GM12878 (cell line): ENCODE measurements at regions not wholly inside any gene's neighbourhood (a gene's known extent, or its start where the extent isn't known, plus 50 kb on each side); places are given as distances from the start of the nearest gene placed in this dataset.

Source experiments
- ATAC-seq: fragments of 200-7000 bp; cut with Tn5 transposase; 3 replicates; pipeline ENCODE4 v1.9.1; 2020; ENCODE audit warnings: mild to moderate bottlenecking, moderate library complexity
- BruUV-seq: library from RNA; stranded (reverse); fragments of 400-500 nt; replicated peaks from 2 replicates; lab custom pipeline; 2021; lab: Mats Ljungman, UMichigan
- CTCF ChIA-PET: fragments of 300-600 bp; sonication (Branson Sonifier 250); formaldehyde crosslinking; extraction: SDS; loops from one replicate; lab custom pipeline; 2021; ENCODE audit warnings: inconsistent platforms; lab: Yijun Ruan, JAX
- POLR2A ChIA-PET: fragments of 350-600 bp; formaldehyde crosslinking; extraction: SDS; loops from one replicate; lab custom pipeline; 2021; ENCODE audit warnings: inconsistent platforms; lab: Charles Lee
- RAD21 ChIA-PET: fragments of 300-600 bp; sonication (Branson Sonifier 250); formaldehyde crosslinking; loops from one replicate; lab custom pipeline; 2023; ENCODE audit warnings: antibody characterized with exemption; ENCODE audit not compliant: unreplicated experiment; lab: Charles Lee
- SMC1A ChIA-PET: fragments of 300-600 bp; sonication (Branson Sonifier 250); formaldehyde crosslinking; loops from one replicate; lab custom pipeline; 2023; ENCODE audit not compliant: unreplicated experiment, uncharacterized antibody; lab: Charles Lee
- DNase-seq: peaks from one replicate; pipeline ENCODE4 v3.0.0-alpha.2; 2011; ENCODE audit warnings: low read depth, low spot score
- FAIRE-seq: peaks from 3 replicates; lab custom pipeline; 2011; peaks lifted over from hg19 to GRCh38; lab: Jason Lieb, UNC
- H2AFZ ChIP-seq: 2 replicates; pipeline ENCODE4 v1.6.0; 2011; ENCODE audit warnings: low read depth, low read length, control low read depth; ENCODE audit not compliant: control insufficient read depth
- H3K27ac ChIP-seq: 2 replicates; pipeline ENCODE4 v1.5.1; 2011; ENCODE audit warnings: control low read depth; ENCODE audit not compliant: control insufficient read depth, insufficient read depth
- H3K27me3 ChIP-seq, 2 experiments: replicated peaks in 1 of 2; 2 replicates each; pipeline versions ENCODE4 v1.6.0 to v1.6.1; 2011; ENCODE audit warnings: low read length in 1 of 2; ENCODE audit not compliant: control insufficient read depth in 2 of 2, insufficient read depth in 2 of 2
- H3K36me3 ChIP-seq, 2 experiments: 2 replicates each; pipeline ENCODE4 v1.5.1; 2011; ENCODE audit warnings: low read length in 1 of 2; ENCODE audit not compliant: control insufficient read depth in 2 of 2, insufficient read depth in 2 of 2
- H3K4me1 ChIP-seq: 2 replicates; pipeline ENCODE4 v1.6.1; 2011; ENCODE audit warnings: mild to moderate bottlenecking, low read length, moderate library complexity, mixed read lengths; ENCODE audit not compliant: control insufficient read depth, insufficient read depth
- H3K4me2 ChIP-seq: 2 replicates; pipeline ENCODE4 v1.6.0; 2011; ENCODE audit warnings: control low read depth; ENCODE audit not compliant: control insufficient read depth, insufficient read depth
- H3K4me3 ChIP-seq: fragments of 200-600 bp; sonication (generic); 2 replicates; pipeline ENCODE4 v1.5.1; 2016
- H3K79me2 ChIP-seq: 2 replicates; pipeline ENCODE4 v1.6.0; 2011; ENCODE audit warnings: low read length; ENCODE audit not compliant: control insufficient read depth, insufficient read depth
- H3K9ac ChIP-seq: 2 replicates; pipeline ENCODE4 v1.8.0; 2011; ENCODE audit warnings: low read length, control low read depth, mixed read lengths; ENCODE audit not compliant: control insufficient read depth, insufficient read depth
- H3K9me3 ChIP-seq: replicated peaks from 3 replicates; pipeline ENCODE4 v1.5.1; 2011; ENCODE audit warnings: mild to moderate bottlenecking, low read length; ENCODE audit not compliant: control insufficient read depth, insufficient read depth
- H4K20me1 ChIP-seq: 2 replicates; pipeline ENCODE4 v1.6.0; 2011; ENCODE audit not compliant: control insufficient read depth, insufficient read depth
- E2F8 ChIP-seq: fragments of 450-650 bp; IDR thresholded peaks from 2 replicates; pipeline ENCODE4 v1.6.1; 2018; ENCODE audit warnings: mild to moderate bottlenecking, low read depth, moderate library complexity; ENCODE audit not compliant: partially characterized antibody
- NFYB ChIP-seq: IDR thresholded peaks from 2 replicates; pipeline ENCODE4 v1.6.1; 2011; ENCODE audit warnings: low read depth, mild to moderate bottlenecking, low read length, improper control_type of control experiment, moderate library complexity; ENCODE audit not compliant: insufficient read depth
- SIN3A ChIP-seq: IDR thresholded peaks from 2 replicates; pipeline ENCODE4 v1.6.1; 2012; ENCODE audit warnings: low read depth, low read length, improper control_type of control experiment
- SPI1 ChIP-seq: IDR thresholded peaks from 2 replicates; pipeline ENCODE4 v1.6.1; 2011; ENCODE audit warnings: low read depth, mild to moderate bottlenecking, low read length, moderate library complexity, borderline replicate concordance; ENCODE audit not compliant: insufficient read depth
- STAT1 ChIP-seq: fragments of 450-650 bp; conservative IDR thresholded peaks from 2 replicates; pipeline ENCODE4 v1.6.1; 2014; ENCODE audit warnings: antibody characterized with exemption, mild to moderate bottlenecking
- WGBS: methylation state at CpG from one replicate; pipeline ENCODE4 v1.1.6; 2016; ENCODE audit warnings: low lambda C conversion rate; ENCODE audit not compliant: insufficient replicate concordance, insufficient coverage; ENCODE audit errors: missing lambda C conversion rate; 5-methylcytosine and 5-hydroxymethylcytosine counted together
- in situ Hi-C: fragments of 300-500 bp; cut with MboI; formaldehyde crosslinking; loops from 9 replicates; pipeline ENCODE4 v1.14.3; 2018; ENCODE audit warnings: mixed read lengths
- intact Hi-C: fragments of 100-400 bp; cut with micrococcal nuclease; formaldehyde crosslinking; loops from one replicate; pipeline ENCODE4 v1.14.2; 2022; ENCODE audit not compliant: unreplicated experiment

- 61% methylated on average over 12 of the region's 12 CpGs for WGBS
- no peak overlapping the region for H2AFZ ChIP-seq
- CTCF ChIA-PET = interaction anchor here (0.8 to 1.2 kb wide), 3 partner anchors 23 to 32 kb away, joined by 3 to 5 read pairs (median 4); no protein-coding TSS in a partner anchor
- peaks cover 14% of the 10 kb centered on the region for H3K4me1 ChIP-seq
- no peaks in the 10 kb centered on the region for H3K36me3 ChIP-seq
- RAD21 ChIA-PET = interaction anchor here (1.6 to 2.8 kb wide), 2 partner anchors 58 to 174 kb away, joined by 3 to 16 read pairs; no protein-coding TSS in a partner anchor
- ATAC-seq (no peak), FAIRE-seq (no peak), DNase-seq (no peak)
- SMC1A ChIA-PET = interaction anchor here (1.3 to 3.5 kb wide), 2 partner anchors 22 to 57 kb away, joined by 3 to 12 read pairs; no protein-coding TSS in a partner anchor
- no peaks in the 10 kb centered on the region for H4K20me1 ChIP-seq
- intact Hi-C loops (loop anchor here (5.0 kb wide), 2 partner anchors 41 to 56 kb away; no protein-coding TSS in a partner anchor), in situ Hi-C loops (no loop called here)
- no peak overlapping the region for H3K4me3 ChIP-seq
- no peaks in the 10 kb centered on the region for H3K27me3 ChIP-seq
- no TSS peak for BruUV-seq
- H3K4me2 ChIP-seq = no peak overlapping the region
- H3K27ac ChIP-seq = no peak overlapping the region
- no peaks in the 10 kb centered on the region for H3K79me2 ChIP-seq
- H3K9me3 ChIP-seq = no peaks in the 10 kb centered on the region
- no peak overlapping the region for H3K9ac ChIP-seq
- POLR2A ChIA-PET = interaction anchor here (1.2 kb wide), 1 partner anchor 14 kb away, joined by 3 read pairs; no protein-coding TSS in a partner anchor
- TF ChIP-seq SPI1 = peak; percentile 51; the same call in 1 of the 2 replicates
- TF ChIP-seq E2F8 = no peak
- TF ChIP-seq SIN3A = no peak
- TF ChIP-seq STAT1 = no peak
- no peak for TF ChIP-seq NFYB
These were observed 249.2 kb upstream of the RREB1 start for GRCh38 chr6:6858533-6858982.
